D341Med (cell line): ENCODE measurements at regions not wholly inside any gene's neighbourhood (a gene's known extent, or its start where the extent isn't known, plus 50 kb on each side); places are given as distances from the start of the nearest gene placed in this dataset.

ENCODE experiments used
- DNase-seq: peaks from one replicate; pipeline ENCODE4 v3.0.0; 2012; ENCODE audit warnings: low spot score

- no peak for DNase-seq
Observed at GRCh38 chr15:47824147-47824546, 106.8 kb downstream of the SEMA6D start.

DNA sequence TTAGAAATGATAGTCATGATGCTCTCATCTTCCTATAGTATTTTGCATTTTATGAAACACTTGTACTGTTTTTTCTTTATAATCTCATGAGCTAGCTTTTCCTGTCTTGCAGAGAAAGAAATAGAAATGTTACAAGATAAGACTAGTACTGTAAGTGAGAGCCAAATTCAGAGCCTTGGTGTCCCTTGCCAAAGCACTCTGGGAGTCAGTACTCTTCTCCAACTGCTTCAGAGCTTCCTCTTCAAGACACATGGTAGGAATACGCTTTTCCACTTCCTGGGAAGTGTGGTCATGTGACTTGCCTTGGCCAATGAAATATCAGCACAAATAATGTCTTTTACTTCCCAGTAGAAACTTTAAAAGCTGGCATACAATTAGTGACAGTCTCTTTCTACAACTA, 112.4 kb downstream of the SEMA6D start:
- no peak for DNase-seq

DNA sequence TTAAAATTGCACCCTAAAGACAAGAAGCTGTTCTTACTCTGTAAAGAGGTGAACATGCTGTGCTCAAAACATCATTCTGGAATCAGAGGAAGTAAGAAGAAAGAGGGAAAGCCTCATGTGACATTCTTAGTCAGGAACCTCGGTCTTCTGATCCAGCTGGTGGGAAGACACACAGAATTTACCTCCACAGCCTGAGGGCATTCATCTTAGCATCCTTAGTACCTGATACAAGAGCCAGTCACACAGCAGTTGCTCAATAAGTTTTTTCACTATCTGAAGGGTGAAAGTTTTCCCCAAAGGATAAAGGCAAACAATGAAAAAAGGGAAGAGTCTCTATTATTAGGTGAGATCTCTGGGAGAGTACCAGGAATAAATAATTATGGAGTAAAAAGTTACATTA, 116.8 kb downstream of the SEMA6D start:
- no peak for DNase-seq

DNA sequence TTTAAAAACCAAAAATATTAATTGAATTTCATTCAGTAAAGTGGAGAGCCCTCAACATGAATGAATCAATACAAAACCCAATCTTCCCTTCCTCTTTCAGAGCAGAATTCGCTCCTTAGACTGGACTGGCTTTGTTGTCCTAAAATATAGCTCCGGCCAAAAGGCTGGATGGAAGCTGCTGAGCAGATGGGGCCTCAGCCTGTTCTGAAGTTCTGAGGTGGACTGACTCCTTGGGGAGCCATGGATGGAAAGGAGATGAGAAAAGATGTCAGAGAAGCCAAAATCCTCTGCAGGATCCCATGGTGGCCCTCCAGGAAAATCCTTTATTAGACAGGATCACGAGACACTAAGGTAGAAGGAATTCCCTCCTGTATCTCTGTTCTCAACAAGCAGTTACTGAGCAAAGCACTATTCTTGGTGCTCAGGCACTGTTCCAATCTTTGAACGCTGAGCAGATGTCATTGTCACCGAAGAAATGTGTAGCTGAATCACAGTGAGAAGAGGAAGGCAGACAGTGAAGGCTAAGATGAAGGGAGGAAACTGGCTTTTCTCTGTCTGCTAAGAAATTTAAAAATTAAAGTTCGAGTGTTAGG, 122.0 kb downstream of the SEMA6D start:
- DNase-seq, result no peak

DNA sequence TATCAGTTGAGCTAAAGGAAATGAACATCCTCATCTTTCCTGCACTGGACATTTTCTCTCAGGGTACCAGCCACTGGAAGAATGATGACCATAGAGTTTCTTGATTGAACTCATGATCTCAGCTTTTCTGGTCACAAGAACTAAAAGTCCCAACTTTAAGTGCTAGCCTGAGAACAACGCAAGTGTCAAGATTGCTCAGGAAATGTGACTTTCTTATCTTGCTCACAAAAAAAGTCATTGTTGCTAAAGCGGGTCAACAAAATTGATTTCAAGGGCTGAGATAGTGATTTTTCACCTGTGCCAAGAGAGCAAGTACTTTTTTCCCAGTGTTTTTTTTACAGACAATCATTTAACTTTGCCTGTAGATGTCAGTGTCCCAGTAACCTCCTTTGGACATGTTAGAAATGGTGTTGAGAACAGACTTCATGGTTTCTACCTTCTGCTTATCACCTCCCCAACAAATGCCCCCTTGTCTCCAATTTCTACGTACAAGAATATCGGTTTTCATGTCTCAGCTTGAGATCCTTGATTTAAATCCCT, 125.9 kb downstream of the SEMA6D start:
- no peak for DNase-seq

GRCh38 chr15:47844437-47844836, 127.1 kb downstream of the SEMA6D start:
- no peak for DNase-seq

DNA sequence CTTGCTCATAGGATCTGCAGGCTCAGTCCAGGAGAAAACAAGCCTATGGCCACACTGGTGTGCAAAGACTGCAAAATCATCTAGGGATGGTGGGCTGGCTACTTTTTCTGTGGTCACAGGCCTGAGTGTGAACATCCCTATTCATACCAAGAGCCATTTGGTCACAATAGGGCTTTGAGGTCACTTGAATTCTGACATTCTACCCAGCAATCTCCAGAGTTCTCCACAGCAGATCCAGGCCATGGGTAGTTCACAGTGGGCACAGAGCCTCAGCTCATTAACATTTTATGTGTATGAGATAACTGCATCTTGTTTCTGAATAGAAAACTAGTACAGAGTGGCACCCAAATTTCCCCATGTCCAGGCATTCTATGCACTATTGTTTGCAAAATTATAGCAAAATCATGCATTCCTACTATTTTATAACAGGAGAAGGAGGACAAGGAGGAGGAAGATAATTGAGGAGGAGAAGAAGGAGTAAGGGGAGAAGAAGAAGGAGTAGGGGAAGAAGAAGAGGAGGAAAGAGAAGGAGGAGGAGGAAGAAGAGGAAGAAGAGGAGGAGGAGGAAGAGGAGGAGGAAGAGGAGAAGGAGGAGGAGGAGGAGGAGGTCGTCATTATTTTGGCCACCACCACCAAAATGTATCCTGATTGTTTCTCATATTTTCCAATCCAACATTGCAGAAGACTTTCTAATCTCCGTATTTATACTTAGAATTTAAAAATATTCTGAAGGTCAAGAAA, 129.0 kb downstream of the SEMA6D start:
- no peak for DNase-seq

GRCh38 chr15:47846876-47847275, 129.6 kb downstream of the SEMA6D start:
- DNase-seq, result no peak

- DNase-seq, result no peak
Observed at GRCh38 chr15:47856071-47856470, 138.8 kb downstream of the SEMA6D start.

DNA sequence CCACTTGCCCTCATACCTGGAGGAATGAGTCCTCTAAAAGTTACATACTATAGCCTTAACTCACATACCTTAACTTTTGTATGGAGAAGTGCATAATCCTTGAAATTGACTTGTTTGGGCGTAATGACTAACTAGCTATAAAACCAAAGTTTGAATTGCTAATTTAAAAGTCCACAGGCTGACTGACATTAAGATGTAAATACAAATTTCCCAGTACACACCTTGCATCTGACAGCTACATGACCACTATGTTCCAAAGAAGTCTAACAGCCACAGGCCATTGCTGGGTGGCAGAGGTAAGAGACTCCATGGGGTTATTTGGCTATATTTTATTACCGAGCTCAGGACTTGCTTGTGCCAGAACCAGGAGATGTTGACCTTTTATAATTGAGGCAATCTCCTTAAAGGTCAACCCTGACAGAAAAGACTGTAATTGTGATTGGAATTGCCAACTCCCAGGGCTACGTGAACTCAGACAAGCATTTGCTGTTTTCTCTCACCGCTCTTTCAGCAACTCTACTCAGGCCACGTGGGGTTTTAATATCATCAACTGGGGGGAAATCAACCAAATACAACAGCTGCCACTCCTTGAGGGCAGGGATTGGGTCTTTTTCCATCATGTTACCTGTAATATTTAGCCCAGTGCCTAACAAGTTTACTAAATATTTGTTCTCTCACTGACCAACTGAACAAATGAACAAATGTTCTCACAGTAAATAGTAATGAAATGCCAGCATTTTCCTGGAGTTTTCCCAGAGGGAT, 139.9 kb downstream of the SEMA6D start:
- DNase-seq, result no peak

- no peak for DNase-seq
Observed at GRCh38 chr15:47857776-47858167, 140.5 kb downstream of the SEMA6D start.

DNA sequence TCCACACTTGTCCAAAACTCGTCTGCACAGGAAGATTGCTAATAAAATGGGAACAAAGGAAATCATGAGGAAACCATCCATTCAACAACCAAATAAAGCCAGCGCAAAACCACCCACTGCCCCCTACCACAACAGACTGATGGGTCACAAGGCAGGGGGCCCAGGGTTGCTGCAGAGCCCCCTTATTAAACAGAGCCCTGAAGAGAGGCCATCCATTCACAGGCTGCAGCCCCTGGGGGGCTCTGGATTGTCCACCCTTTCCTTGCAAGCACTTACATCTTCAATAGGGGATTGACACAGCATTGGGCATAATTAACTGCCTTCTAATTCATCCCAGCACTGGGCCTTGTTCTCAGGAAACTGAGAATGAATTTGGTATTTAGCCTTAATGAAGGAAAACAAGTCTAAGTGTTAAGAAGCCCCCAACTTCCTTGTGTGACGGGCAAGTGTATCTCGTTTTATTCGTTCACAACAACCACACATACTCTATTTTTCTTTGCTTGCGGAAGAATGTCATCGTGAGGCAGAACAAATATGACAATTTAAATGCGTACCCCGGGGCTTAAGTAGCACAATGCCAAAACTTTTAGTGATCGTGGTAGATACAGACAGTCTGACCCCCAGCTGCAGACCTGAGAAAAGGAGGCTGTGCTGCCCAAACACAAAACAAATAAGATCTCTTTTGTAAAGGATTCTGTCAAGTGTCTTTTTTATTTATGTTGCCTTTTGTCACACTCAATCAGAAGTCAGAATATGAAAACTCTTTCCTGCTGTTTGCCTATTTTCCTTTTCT, 144.0 kb downstream of the SEMA6D start:
- DNase-seq, result no peak

DNA sequence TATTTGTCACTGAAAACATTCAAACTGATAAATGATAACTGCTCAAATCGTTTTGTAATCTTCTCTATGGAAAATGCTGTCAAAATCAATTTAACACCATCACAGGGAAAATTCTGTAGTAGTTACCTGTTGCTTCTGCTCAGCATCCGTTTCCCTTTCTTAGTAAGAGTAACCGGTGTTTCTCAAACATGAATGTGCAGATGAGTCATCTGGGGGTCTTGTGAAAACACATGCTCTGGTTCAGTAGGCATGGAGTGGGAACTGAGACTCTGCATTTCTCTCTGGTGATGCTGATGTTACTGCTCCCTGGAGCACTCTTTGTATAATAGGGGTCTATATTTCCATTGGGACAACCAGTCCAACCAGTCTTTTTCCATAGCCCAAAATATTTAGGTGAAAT, 145.1 kb downstream of the SEMA6D start:
- no peak for DNase-seq

- no peak for DNase-seq
Observed at GRCh38 chr15:47866446-47866845, 149.1 kb downstream of the SEMA6D start.

DNA sequence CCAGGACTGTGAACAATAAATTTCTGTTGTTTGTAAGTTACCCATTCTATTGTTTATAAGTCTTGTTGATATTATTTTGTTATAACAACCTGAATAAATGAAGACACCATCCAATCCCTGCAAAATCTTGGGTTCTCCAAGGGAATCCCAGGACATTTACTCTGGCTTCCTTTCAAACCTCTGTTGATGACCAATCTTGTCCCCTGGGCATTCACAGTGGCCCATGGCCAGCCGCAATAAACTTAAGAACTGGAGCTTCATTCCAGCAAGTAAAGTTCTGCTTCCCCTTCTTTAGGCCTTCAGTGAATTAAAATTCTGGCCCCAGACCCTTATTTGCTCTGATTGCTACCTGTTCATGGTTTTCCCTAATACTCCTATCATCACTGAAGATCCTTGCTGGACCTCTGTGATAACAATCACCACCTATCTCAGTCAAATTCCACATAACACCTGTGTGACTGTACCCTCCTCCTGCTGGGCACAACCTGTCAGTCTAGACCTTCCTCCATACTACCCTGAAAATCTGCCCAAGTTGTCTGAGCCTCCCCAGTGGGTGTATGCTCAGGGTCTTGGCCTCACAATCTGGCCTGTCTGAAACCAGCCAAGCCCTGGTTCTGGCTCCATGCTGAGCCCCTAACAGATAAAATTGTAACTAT, 153.1 kb downstream of the SEMA6D start:
- DNase-seq, result no peak

GRCh38 chr15:47870956-47871625, 153.8 kb downstream of the SEMA6D start:
- peak; percentile 38 for DNase-seq

GRCh38 chr15:47872208-47872607, 154.9 kb downstream of the SEMA6D start:
- no peak for DNase-seq

DNA sequence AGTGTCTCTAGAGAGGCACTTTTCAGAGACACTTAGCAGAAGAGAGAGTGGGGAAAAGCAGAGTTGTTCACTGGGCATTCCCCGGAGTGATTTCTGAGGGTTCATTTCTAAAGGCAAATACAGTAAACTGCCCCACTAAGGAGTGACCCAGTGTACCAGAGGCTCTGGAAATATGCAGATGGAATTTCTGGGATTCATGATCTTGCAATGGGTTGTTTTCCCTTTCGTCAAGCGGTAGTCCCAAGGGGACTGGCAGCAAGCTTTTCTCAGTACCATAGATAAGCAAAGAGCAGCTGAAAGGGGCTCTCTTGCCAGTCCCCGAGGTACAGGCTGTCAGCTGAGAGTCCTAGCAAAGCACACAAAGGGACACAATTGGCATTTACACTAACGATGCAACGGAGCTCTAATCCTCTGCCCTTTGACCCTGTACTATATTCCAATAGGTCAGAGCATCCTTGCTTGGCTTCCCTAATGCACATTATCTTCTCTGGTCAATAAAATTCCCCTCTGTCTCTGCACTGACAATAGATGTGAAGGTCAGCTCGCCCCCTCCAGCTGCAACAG, 155.6 kb downstream of the SEMA6D start:
- no peak for DNase-seq

- no peak for DNase-seq
Observed at GRCh38 chr15:47876986-47877385, 159.7 kb downstream of the SEMA6D start.

DNA sequence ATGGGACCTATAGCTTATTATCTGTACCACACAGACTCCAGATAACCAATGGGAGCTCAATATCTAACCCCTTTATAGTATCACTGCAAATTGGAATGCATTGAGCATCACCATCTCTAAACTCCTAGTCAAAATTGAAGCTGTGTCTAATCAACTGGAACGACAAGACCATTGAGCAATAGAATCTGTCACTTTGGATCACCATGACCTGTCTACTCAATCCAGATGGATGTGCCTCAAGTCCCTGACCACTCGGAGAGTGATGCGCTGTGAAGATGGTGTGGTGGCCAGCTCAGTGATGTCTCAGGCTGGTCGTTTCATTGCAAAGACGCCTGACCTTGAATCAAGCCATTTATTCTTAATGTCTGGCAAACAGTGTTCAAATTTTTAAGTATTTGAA, 160.5 kb downstream of the SEMA6D start:
- no peak for DNase-seq

DNA sequence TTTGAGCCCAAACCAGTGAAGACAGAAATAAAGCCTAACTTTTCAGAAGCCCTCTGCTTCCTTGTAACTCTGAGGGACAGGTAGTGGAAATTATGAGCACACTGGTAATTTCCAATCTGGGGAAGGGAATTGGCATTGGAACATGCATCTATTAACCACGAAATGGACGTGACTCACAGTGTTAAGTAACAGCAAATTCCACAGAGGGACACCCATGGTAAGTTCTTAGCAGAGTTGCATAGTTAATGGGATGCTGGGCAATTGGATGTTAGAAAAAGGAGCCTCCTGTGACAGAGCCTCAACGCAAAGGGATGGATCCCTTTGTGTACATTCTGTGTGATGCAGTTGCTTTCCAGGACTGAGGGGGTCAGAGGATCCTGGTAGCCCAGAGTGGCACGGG, 168.6 kb downstream of the SEMA6D start:
- DNase-seq, result no peak
